Esophagus squamous epithelium (tissue), 5 donors: ENCODE measurements at regions not wholly inside any gene's neighbourhood (a gene's known extent, or its start where the extent isn't known, plus 50 kb on each side); places are given as distances from the start of the nearest gene placed in this dataset.

Experiments used
- DNase-seq: peaks from one replicate; lab custom pipeline; 2025; lab: John Stamatoyannopoulos, UW
- H3K27ac ChIP-seq, 4 donors: fragments of 200-600 bp; sonication (generic); one replicate each; pipeline ENCODE4 v1.5.1; 2016 to 2019; ENCODE audit warnings: mild to moderate bottlenecking in 1 of 4
- H3K27me3 ChIP-seq, 4 donors: fragments of 200-600 bp; sonication (generic); 1 replicate in 3 of 4; 2 replicates in 1 of 4; pipeline versions ENCODE4 v1.5.1 to v1.6.0; 2017 to 2021; ENCODE audit warnings: antibody characterized with exemption in 1 of 4
- H3K36me3 ChIP-seq, 3 donors: fragments of 200-600 bp; sonication (generic); one replicate each; pipeline ENCODE4 v1.5.1; 2016 to 2019
- H3K4me1 ChIP-seq, 3 donors: fragments of 200-600 bp; sonication (generic); one replicate each; pipeline ENCODE4 v1.5.1; 2017 to 2019
- H3K4me3 ChIP-seq, 4 donors: fragments of 200-600 bp; sonication (generic); 1 replicate in 3 of 4; 2 replicates in 1 of 4; pipeline ENCODE4 v1.5.1; 2016 to 2019; ENCODE audit warnings: mild to moderate bottlenecking in 2 of 4, moderate library complexity in 1 of 4
- H3K9me3 ChIP-seq, 3 donors: fragments of 200-600 bp; sonication (generic); one replicate each; pipeline ENCODE4 v1.5.1; 2016 to 2019
- CTCF ChIP-seq, 6 experiments: fragments of 450-650 bp in 4 of 6; fragments of 200-600 bp in 2 of 6; sonication (generic) in 2 of 6; IDR thresholded peaks; one replicate each; pipeline ENCODE4 v1.5.1; 2016 to 2019; ENCODE audit warnings: antibody characterized with exemption in 6 of 6, mild to moderate bottlenecking in 4 of 6, moderate library complexity in 4 of 6
- POLR2A ChIP-seq, 4 donors: fragments of 450-650 bp; IDR thresholded peaks; one replicate each; pipeline ENCODE4 v1.6.1; 2017; ENCODE audit warnings: antibody characterized with exemption in 4 of 4, mild to moderate bottlenecking in 4 of 4, moderate library complexity in 3 of 4
- WGBS, 2 donors: methylation state at CpG; one replicate each; pipeline ENCODE4 v1.1.5; 2018; 5-methylcytosine and 5-hydroxymethylcytosine counted together
- intact Hi-C: fragments of 100-400 bp; cut with DNase I; formaldehyde crosslinking; loops from one replicate; pipeline ENCODE4 v1.15.0; 2022
- donor health status: DM: yes; HTN: yes; CAD: no.

DNA sequence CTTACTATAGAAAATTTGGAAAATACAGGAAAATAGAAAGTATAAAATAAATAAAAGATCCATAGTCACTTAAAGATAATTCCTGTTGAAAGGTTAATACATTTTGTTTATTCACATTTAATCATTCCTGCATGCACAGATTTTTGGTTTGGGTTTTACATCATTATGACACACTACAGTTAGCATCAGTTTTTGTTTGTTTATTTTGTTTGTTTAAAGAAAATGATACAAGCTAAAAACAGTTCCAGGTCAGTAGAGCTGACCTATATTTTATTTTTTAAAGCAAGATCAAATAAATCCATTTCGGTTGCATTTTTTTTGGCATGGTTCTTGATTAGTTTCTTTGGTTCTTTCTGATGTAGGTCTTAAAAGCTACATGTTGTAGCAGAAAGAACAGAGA lies 68.8 kb upstream of the CCDC91 start:
- Histone ChIP-seq H3K4me3 (no peak overlapping the region), H3K36me3 (no peaks in the 10 kb centered on the region), H3K9me3 (no peaks in the 10 kb centered on the region), H3K27me3 (no peaks in the 10 kb centered on the region), H3K4me1 (peaks cover 0 to 6% (median 0%) of the 10 kb centered on the region in 3 donors), H3K27ac (no peak overlapping the region)
- TF ChIP-seq CTCF (IDR thresholded peaks at IDR 0.05) (no peak), POLR2A (IDR thresholded peaks at IDR 0.05) (no peak)
- intact Hi-C loops, result no loop called here
- no peak for DNase-seq
- 42 to 50% methylated on average over 1 of the region's 1 CpG for WGBS, 2 donors

DNA sequence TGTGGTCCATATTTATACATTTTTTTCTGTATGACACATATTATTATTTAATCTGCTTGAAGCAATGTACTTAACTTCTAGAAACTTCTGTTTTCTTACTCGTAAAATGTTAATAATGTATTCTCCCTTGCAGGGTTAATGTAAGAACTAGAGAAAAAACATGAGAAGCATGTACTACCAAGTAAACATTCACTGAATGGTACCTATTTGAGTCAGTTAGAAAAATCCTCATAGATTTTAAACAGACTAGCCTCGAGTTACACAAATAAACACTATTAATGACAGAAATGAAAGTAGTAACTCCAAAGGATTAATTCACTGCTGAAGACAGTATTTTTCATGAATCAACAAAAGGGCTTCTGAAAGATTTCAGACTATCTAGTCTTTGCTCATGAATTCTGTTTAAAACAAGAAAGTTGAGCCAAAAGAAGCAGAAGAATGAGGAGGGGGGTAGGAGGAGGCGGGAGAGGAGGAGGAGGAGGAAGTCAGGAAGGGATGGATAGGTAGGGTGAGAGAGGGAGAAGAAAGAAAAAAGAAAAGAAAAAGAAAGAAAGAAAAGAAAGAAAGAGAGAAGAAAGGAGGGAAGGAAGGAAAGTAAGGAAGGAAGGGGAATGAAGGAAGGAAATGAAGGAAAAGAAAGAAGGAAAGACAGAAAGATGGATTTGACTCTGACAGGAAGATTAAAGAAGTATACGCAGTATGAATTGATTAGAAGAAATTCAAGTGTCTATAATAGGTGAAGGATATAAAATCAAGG lies 68.2 kb upstream of the CCDC91 start:
- Histone ChIP-seq H3K9me3 (no peaks in the 10 kb centered on the region), H3K36me3 (no peaks in the 10 kb centered on the region), H3K27ac (no peak overlapping the region), H3K4me3 (no peak overlapping the region), H3K27me3 (no peaks in the 10 kb centered on the region), H3K4me1 (peaks cover 0 to 9% (median 0%) of the 10 kb centered on the region in 3 donors)
- no peak for DNase-seq
- WGBS, 2 donors, result 68% methylated on average over 4 of the region's 4 CpGs
- intact Hi-C loops, result no loop called here
- TF ChIP-seq CTCF (IDR thresholded peaks at IDR 0.05) (no peak), POLR2A (IDR thresholded peaks at IDR 0.05) (no peak)

- intact Hi-C loops, result no loop called here
- WGBS, 2 donors, result 93 to 100% methylated on average over 2 to 3 of the region's 3 CpGs
- Histone ChIP-seq H3K27ac (no peak overlapping the region), H3K27me3 (no peaks in the 10 kb centered on the region), H3K4me3 (no peak overlapping the region), H3K36me3 (no peaks in the 10 kb centered on the region), H3K4me1 (peaks cover 0 to 15% (median 0%) of the 10 kb centered on the region in 3 donors), H3K9me3 (no peaks in the 10 kb centered on the region)
- no peak for DNase-seq
- TF ChIP-seq CTCF (IDR thresholded peaks at IDR 0.05) (no peak), POLR2A (IDR thresholded peaks at IDR 0.05) (no peak)
These were observed 67.5 kb upstream of the CCDC91 start for GRCh38 chr12:28122756-28123155.

GRCh38 chr12:28127455-28127854 lies 62.8 kb upstream of the CCDC91 start:
- H3K27me3 ChIP-seq, result no peaks in the 10 kb centered on the region
- no peaks in the 10 kb centered on the region for H3K9me3 ChIP-seq
- no peak for DNase-seq
- intact Hi-C loops, result no loop called here
- TF ChIP-seq CTCF (IDR thresholded peaks at IDR 0.05) (no peak), POLR2A (IDR thresholded peaks at IDR 0.05) (no peak)
- no peak overlapping the region for H3K4me3 ChIP-seq
- peaks cover 0 to 36% (median 11%) of the 10 kb centered on the region in 3 donors for H3K4me1 ChIP-seq
- WGBS, 2 donors, result 64 to 72% methylated on average over 2 to 3 of the region's 3 CpGs
- no peaks in the 10 kb centered on the region for H3K36me3 ChIP-seq
- no peak overlapping the region for H3K27ac ChIP-seq

GRCh38 chr12:28129031-28129430 lies 61.2 kb upstream of the CCDC91 start:
- DNase-seq, result no peak
- Histone ChIP-seq H3K9me3 (no peaks in the 10 kb centered on the region), H3K36me3 (no peaks in the 10 kb centered on the region), H3K4me3 (no peak overlapping the region), H3K27ac (no peak overlapping the region), H3K27me3 (no peaks in the 10 kb centered on the region), H3K4me1 (peaks cover 0 to 36% (median 11%) of the 10 kb centered on the region in 3 donors)
- no peak for TF ChIP-seq CTCF (IDR thresholded peaks at IDR 0.05)
- no peak for TF ChIP-seq POLR2A (IDR thresholded peaks at IDR 0.05)
- 88 to 95% methylated on average over 1 of the region's 1 CpG for WGBS, 2 donors
- intact Hi-C loops, result no loop called here
